ENCODE measurements at regions not wholly inside any gene's neighbourhood (a gene's known extent, or its start where the extent isn't known, plus 50 kb on each side); places are given as distances from the start of the nearest gene placed in this dataset.
A peak's percentile ranks its signal among the peaks of the same experiment; 100 is the strongest.

DNA sequence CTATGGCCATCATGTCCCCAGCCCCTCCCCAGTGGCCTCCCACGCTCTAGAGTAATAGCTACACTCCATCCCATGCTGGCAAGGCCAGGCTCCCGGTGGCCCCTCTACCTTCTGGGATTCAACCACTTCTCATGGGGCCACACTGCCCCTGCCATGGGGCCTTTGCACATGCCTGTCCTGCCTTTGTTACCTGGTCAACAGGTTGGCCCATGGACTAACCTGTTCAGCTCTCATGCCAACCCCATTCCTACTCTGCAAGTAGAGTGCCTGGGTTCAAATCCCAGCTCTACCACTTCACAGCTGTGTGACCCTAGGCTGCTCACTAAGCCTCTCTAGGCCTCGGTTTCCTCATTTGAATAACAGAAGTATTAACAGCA lies 98.5 kb downstream of the RFLNA start:
- intact Hi-C loops (cut with DNase I): no loop called here
- Histone ChIP-seq H3K27ac (peak overlapping the region; percentile 58 to 87 (median 77)), H3K4me3 (replicated peaks in 1 of 3) (no peak overlapping the region), H3K27me3 (no peaks in the 10 kb centered on the region), H3K9me3 (no peaks in the 10 kb centered on the region), H3K36me3 (peaks cover 4 to 8% of the 10 kb centered on the region in 2 donors), H3K4me1 (peaks cover 28 to 55% of the 10 kb centered on the region in 2 donors)
- DNase-seq: no peak
- WGBS, 2 donors: 26 to 100% methylated on average over 1 to 3 of the region's 3 CpGs
- TF ChIP-seq, protein P1, sequence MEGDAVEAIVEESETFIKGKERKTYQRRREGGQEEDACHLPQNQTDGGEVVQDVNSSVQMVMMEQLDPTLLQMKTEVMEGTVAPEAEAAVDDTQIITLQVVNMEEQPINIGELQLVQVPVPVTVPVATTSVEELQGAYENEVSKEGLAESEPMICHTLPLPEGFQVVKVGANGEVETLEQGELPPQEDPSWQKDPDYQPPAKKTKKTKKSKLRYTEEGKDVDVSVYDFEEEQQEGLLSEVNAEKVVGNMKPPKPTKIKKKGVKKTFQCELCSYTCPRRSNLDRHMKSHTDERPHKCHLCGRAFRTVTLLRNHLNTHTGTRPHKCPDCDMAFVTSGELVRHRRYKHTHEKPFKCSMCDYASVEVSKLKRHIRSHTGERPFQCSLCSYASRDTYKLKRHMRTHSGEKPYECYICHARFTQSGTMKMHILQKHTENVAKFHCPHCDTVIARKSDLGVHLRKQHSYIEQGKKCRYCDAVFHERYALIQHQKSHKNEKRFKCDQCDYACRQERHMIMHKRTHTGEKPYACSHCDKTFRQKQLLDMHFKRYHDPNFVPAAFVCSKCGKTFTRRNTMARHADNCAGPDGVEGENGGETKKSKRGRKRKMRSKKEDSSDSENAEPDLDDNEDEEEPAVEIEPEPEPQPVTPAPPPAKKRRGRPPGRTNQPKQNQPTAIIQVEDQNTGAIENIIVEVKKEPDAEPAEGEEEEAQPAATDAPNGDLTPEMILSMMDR (IDR thresholded peaks at IDR 0.05): no peak
- no peak for TF ChIP-seq POLR2A (IDR thresholded peaks at IDR 0.05)

DNA sequence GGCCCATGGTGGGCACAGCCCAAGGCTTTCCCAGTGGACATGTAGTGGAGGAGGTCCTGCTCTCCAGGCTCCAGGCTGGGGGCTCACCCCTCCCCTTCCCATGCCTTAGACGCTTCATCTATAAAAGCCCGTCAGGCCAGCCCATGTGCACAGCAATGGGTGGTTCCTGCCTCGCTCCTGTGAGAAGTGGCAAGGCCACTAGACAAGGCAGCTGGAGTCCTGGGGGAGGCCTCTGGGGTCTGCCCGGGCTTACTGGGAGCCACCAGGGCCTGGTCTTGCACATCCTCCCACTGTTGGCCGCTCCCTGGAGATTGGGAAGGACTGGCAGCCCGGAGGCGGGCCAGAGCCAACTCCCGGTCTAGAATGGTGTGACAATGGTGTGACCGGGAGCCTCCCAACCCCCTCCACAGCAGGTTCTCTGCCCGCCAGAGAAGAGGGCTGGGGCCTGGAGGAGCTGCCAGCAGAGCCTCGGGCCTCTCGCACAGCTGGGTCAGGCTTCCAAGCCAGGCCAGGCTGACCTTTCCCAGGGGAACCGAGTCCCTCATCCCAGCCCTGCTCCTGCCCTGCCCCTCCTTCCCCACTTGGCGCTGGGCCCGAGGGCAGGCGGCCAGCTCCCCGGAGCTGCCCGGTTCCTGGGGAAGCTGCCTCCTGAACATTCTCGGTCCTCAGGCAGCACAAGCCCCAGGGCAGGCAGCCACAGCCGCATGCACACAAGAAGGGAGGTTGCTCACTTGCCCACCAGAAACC lies 97.9 kb downstream of the RFLNA start:
- Histone ChIP-seq H3K9me3 (no peaks in the 10 kb centered on the region), H3K4me1 (peaks cover 34 to 60% of the 10 kb centered on the region in 2 donors), H3K27ac (peak overlapping the region; percentile 58 to 87 (median 77)), H3K27me3 (no peaks in the 10 kb centered on the region), H3K36me3 (peaks cover 3 to 6% of the 10 kb centered on the region in 2 donors), H3K4me3 (replicated peaks in 1 of 3) (no peak overlapping the region)
- intact Hi-C loops (cut with DNase I): no loop called here
- peak; percentile 92 for DNase-seq
- WGBS, 2 donors: 13 to 15% methylated on average over 7 to 16 of the region's 20 CpGs
- TF ChIP-seq POLR2A (IDR thresholded peaks at IDR 0.05): no peak
- TF ChIP-seq, protein P1 (IDR thresholded peaks at IDR 0.05): no peak

DNA sequence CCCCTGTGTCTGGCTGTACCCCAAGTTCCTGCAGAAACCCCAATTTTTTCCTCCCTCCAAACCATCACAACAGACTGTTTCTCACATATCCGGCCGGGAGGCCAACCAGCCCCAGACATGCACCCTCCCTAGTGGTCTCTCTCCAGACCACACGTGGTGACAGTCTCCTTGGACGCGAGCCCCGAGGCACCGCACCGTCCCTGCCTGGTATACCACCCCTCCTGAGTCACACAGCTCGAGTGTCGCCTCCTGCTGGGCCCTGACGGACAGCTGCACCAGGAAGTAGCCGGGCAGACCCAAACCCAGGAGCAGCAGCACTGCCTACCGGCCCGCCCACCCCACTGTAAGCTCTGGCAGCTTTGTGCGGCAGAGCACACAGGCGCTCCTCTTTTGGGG lies 97.4 kb downstream of the RFLNA start:
- intact Hi-C loops (cut with DNase I): no loop called here
- 54 to 69% methylated on average over 5 to 11 of the region's 16 CpGs for WGBS, 2 donors

DNA sequence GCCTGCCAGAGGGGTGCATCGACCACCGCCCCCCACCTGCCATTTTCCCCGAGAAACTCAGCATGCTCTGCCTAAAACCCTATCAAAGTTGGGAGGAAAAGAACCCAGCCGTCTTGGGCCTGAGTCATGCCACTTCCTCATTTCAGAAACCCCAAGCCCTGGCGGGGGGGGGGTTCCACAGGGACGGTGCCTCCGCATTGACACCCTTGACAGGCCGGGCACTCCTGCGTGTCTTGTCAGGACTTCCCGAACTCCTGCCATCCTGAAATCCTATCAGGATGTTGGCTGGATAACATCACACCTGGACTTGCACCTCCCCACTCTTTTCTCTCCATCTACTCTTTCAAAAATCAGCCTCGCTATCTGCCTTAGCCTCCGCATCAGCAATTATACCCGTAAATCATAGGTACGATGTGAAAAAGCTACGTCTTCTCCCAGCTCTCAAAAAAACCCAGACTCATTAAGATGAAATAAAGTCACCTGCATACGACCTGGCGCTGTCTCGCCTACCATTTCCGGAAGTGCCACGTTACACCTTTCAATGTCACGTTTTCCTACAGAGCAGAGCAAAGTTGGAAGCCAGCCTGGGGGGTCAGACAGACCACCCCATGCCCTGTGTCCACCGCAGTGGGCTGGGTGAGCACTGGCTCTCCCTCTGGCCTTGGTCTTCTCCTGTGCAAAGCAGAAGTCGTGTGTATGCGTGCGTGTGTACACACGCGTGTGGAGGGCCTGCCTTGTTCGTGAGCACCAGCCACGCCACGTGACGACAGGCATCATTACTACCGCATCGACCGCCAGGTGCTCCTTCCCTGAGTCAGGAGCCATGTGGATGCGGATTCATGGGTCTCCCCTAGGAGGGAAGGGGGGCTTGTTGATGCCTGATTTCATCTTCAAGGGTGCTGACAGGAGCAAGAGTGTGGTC lies 96.7 kb downstream of the RFLNA start:
- intact Hi-C loops (cut with DNase I): no loop called here
- DNase-seq: no peak
- Histone ChIP-seq H3K4me3 (replicated peaks in 1 of 3) (no peak overlapping the region), H3K36me3 (no peaks in the 10 kb centered on the region), H3K27ac (peak overlapping the region in 2 of 3 donors; percentile 77 to 87), H3K4me1 (peaks cover 40 to 67% of the 10 kb centered on the region in 2 donors), H3K27me3 (no peaks in the 10 kb centered on the region), H3K9me3 (no peaks in the 10 kb centered on the region)
- TF ChIP-seq, protein P1 (IDR thresholded peaks at IDR 0.05): no peak
- TF ChIP-seq POLR2A (IDR thresholded peaks at IDR 0.05): no peak
- WGBS, 2 donors: 81 to 86% methylated on average over 34 of the region's 35 CpGs

More for the DNA sequence above, 97.4 kb downstream of the RFLNA start:
- H3K27ac ChIP-seq: peak overlapping the region; percentile 58 to 87 (median 77)
- TF ChIP-seq, protein P1 (IDR thresholded peaks at IDR 0.05): no peak
- no peak for TF ChIP-seq POLR2A (IDR thresholded peaks at IDR 0.05)
- no peak for DNase-seq
- no peak overlapping the region for H3K4me3 ChIP-seq (replicated peaks in 1 of 3)
- H3K27me3 ChIP-seq: no peaks in the 10 kb centered on the region
- H3K9me3 ChIP-seq: no peaks in the 10 kb centered on the region
- H3K36me3 ChIP-seq: peaks cover 0 to 3% of the 10 kb centered on the region in 2 donors
- H3K4me1 ChIP-seq: peaks cover 40 to 66% of the 10 kb centered on the region in 2 donors

Measured in thyroid gland (tissue), 4 donors.